ENCODE measurements at regions not wholly inside any gene's neighbourhood (a gene's known extent, or its start where the extent isn't known, plus 50 kb on each side); places are given as distances from the start of the nearest gene placed in this dataset.
A peak's percentile ranks its signal among the peaks of the same experiment; 100 is the strongest.

DNA sequence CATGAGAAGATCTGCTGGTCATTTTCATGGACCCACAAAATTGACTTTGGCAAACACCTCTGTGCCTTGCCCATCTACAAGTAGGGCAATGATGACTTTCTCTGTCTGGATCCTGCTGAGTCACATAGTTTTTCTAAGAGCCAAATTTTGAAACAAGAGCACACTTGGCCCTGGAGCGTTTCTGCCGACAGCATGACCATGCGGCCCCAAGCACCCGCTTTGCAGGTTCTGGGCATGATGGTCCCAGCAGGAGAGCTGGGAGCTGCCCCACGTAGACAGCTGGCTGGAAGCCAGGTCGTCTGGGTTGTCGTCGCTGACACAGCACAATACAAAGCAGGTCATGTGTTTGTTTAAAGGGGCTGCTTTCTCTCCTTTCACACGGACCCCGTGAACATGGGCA is 159.8 kb downstream of the SYK start:
- no peak overlapping the region for H3K4me2 ChIP-seq (ENCODE audit: low read length)

DNA sequence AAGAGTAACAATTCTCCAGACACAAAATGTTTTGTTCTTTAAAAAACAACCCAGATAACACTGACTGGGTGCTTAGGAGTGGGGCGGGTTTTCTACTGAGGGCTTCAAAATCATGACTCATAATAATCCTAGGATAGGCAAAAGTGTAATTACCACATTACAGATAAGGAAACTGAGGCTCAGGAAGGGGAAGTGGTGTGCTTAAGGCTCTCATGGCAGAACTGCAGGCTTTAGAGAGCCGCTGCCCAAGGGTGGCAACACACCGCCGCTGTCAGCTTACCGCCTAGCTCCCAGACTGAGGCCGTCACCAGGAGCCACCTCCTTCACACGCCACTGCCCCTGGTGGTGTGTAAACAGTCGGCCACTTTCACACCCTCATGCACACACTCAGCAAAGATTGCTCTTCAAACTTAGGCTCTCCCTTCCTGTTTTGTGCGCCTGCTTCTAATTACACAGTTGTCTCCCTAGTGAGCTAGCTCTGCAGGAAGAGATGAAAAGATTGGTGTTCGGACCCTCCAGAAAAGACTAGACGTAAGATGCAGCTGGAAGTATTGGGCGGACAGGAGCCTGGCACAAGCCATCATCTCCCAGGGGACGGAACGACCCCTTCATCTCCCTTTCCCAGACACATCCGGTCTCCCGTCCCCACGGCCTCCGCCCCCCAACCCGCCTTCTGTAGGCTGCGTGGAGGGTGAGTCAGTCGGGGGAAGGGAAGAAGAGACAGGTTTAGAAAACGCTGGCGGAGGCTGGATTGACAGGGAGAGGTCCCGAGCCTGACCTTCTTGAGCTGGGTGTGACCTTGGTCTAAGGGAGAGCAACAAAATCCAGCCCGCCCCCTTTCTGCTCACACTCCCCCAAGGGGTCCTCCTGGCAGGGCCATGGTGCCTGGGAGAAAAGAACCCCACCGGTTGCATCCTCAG is 162.7 kb downstream of the SYK start:
- Histone ChIP-seq H3K9me2 (replicated peaks; ENCODE audit: control insufficient read depth, low read length) (no peaks in the 10 kb centered on the region), H4K20me1 (ENCODE audit: control insufficient read depth, insufficient read depth, low read depth, low read length) (no peaks in the 10 kb centered on the region), H3K27ac (ENCODE audit: low read depth, low read length) (no peak overlapping the region), H3K4me1 (ENCODE audit: control insufficient read depth, low read length) (peaks cover 9% of the 10 kb centered on the region), H3K27me3 (ENCODE audit: control insufficient read depth, low read length) (peaks cover 21% of the 10 kb centered on the region), H3K79me2 (ENCODE audit: control insufficient read depth, low read length) (no peaks in the 10 kb centered on the region), H3K9me3 (ENCODE audit: control insufficient read depth, insufficient read depth, low read length) (no peaks in the 10 kb centered on the region), H3K4me3 (ENCODE audit: low read length) (peak overlapping the region; percentile 16; the same call in 1 of the 2 replicates), H3K36me3 (ENCODE audit: control insufficient read depth, low read length) (no peaks in the 10 kb centered on the region), H3K4me2 (ENCODE audit: low read length) (peak overlapping the region; percentile 27), H3F3A (ENCODE audit: control insufficient read depth, insufficient read depth) (no peaks in the 10 kb centered on the region)
- no peak for TF ChIP-seq EZH2phosphoT487 (IDR thresholded peaks at IDR 0.05; ENCODE audit: borderline replicate concordance, low read length)
- TF ChIP-seq, protein P1, sequence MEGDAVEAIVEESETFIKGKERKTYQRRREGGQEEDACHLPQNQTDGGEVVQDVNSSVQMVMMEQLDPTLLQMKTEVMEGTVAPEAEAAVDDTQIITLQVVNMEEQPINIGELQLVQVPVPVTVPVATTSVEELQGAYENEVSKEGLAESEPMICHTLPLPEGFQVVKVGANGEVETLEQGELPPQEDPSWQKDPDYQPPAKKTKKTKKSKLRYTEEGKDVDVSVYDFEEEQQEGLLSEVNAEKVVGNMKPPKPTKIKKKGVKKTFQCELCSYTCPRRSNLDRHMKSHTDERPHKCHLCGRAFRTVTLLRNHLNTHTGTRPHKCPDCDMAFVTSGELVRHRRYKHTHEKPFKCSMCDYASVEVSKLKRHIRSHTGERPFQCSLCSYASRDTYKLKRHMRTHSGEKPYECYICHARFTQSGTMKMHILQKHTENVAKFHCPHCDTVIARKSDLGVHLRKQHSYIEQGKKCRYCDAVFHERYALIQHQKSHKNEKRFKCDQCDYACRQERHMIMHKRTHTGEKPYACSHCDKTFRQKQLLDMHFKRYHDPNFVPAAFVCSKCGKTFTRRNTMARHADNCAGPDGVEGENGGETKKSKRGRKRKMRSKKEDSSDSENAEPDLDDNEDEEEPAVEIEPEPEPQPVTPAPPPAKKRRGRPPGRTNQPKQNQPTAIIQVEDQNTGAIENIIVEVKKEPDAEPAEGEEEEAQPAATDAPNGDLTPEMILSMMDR (IDR thresholded peaks at IDR 0.05; ENCODE audit: low read depth, low read length, poor library complexity, severe bottlenecking), result no peak

More for the DNA sequence above, 159.8 kb downstream of the SYK start:
- Histone ChIP-seq H3K4me3 (ENCODE audit: low read length) (no peak overlapping the region), H3K27me3 (ENCODE audit: control insufficient read depth, low read length) (peaks cover 15% of the 10 kb centered on the region), H3K36me3 (ENCODE audit: control insufficient read depth, low read length) (no peaks in the 10 kb centered on the region), H3K79me2 (ENCODE audit: control insufficient read depth, low read length) (no peaks in the 10 kb centered on the region), H3F3A (ENCODE audit: control insufficient read depth, insufficient read depth) (no peaks in the 10 kb centered on the region), H3K9me3 (ENCODE audit: control insufficient read depth, insufficient read depth, low read length) (no peaks in the 10 kb centered on the region), H3K4me1 (ENCODE audit: control insufficient read depth, low read length) (peaks cover 9% of the 10 kb centered on the region), H3K9me2 (replicated peaks; ENCODE audit: control insufficient read depth, low read length) (no peaks in the 10 kb centered on the region), H4K20me1 (ENCODE audit: control insufficient read depth, insufficient read depth, low read depth, low read length) (no peaks in the 10 kb centered on the region), H3K27ac (ENCODE audit: low read depth, low read length) (no peak overlapping the region)
- TF ChIP-seq EZH2phosphoT487 (IDR thresholded peaks at IDR 0.05; ENCODE audit: borderline replicate concordance, low read length), result no peak
- TF ChIP-seq, protein P1 (IDR thresholded peaks at IDR 0.05; ENCODE audit: low read depth, low read length, poor library complexity, severe bottlenecking), result no peak

DNA sequence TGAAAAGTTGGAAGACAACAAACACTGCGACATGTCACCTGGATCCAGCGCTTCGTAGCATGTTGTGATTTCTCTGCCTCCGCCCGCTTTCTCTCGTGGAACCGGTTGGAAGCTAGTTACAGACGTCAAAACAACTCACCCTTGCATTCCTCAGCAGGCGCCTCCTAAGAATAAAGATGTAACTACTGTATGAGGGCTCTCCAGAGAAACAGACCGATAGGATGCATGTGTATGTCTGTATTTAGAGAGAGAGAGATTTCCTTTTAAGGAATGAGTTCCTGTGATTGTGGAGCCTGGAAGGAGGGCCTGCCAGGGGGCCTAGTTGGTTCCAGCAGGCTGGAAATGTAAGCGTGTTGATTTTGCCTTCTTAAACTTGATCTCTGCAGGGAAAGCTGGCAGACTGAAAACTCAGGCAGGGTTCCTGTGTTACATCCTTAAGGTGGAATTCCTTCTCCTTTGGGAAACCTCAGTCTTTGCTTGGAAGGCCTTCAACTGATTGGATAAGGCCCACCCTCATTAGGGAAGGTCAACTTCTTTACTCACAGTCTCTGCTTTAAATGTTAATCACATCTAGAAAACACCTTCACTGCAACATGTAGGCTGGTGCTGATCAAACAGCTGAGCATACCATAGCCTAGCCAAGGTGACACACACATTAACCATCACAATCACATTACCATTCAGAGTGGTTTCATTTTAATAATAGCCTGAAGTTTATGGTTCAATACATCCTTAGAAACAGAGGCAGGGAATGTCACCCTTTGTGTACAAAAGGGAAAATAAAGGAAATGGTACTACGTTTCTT is 163.8 kb downstream of the SYK start:
- Histone ChIP-seq H3K27ac (ENCODE audit: low read depth, low read length) (no peak overlapping the region), H3K4me3 (ENCODE audit: low read length) (no peak overlapping the region), H3K4me1 (ENCODE audit: control insufficient read depth, low read length) (peaks cover 9% of the 10 kb centered on the region), H3K9me2 (replicated peaks; ENCODE audit: control insufficient read depth, low read length) (no peaks in the 10 kb centered on the region), H3K27me3 (ENCODE audit: control insufficient read depth, low read length) (peaks cover 21% of the 10 kb centered on the region), H3K4me2 (ENCODE audit: low read length) (no peak overlapping the region), H3K9me3 (ENCODE audit: control insufficient read depth, insufficient read depth, low read length) (no peaks in the 10 kb centered on the region), H4K20me1 (ENCODE audit: control insufficient read depth, insufficient read depth, low read depth, low read length) (no peaks in the 10 kb centered on the region), H3K36me3 (ENCODE audit: control insufficient read depth, low read length) (no peaks in the 10 kb centered on the region), H3K79me2 (ENCODE audit: control insufficient read depth, low read length) (no peaks in the 10 kb centered on the region), H3F3A (ENCODE audit: control insufficient read depth, insufficient read depth) (no peaks in the 10 kb centered on the region)
- TF ChIP-seq EZH2phosphoT487 (IDR thresholded peaks at IDR 0.05; ENCODE audit: borderline replicate concordance, low read length), result no peak
- TF ChIP-seq, protein P1 (IDR thresholded peaks at IDR 0.05; ENCODE audit: low read depth, low read length, poor library complexity, severe bottlenecking), result no peak

Measured in DOHH2 (cell line).